ENCODE measurements at regions not wholly inside any gene's neighbourhood (a gene's known extent, or its start where the extent isn't known, plus 50 kb on each side); places are given as distances from the start of the nearest gene placed in this dataset.
A peak's percentile ranks its signal among the peaks of the same experiment; 100 is the strongest.
"Not testable (repeated sequence)": the region's sequence is repeated elsewhere in the genome, so short reads cannot be mapped to it uniquely, and the experiment has no call there.

GRCh38 chr1:219324171-219324570 lies 150.5 kb downstream of the LYPLAL1 start:
- no peak for DNase-seq
- no peaks in the 10 kb centered on the region for H3K27me3 ChIP-seq (ENCODE audit: insufficient read depth, low read depth, severe bottlenecking)
- H3K9me3 ChIP-seq (ENCODE audit: severe bottlenecking), result no peaks in the 10 kb centered on the region
- no peak overlapping the region for H3K27ac ChIP-seq
- no peak overlapping the region for H3K4me3 ChIP-seq (ENCODE audit: low read depth, low read length)
- TF ChIP-seq CTCF (IDR thresholded peaks at IDR 0.05; ENCODE audit: low read depth, low read length), result no peak
- H3K36me3 ChIP-seq, result no peaks in the 10 kb centered on the region

DNA sequence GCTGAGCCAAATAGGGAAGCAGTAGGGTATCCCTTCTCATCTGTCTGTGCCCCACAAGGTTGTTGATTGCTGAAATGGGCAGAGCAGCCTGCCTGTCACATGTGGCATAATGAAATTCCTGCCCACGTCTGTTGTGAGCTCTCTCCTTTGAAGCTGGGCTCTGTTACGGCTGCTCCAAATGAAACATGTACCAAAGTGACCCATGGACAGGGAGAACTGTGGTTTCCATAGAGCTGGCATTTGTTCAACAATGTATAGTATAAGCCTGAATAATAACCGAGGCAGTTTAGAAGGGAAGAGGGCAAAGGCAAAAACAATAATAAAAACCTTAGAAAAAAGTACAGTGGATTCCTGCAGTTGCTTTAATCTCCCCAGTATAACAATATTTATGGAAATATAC lies 149.7 kb downstream of the LYPLAL1 start:
- H3K27me3 ChIP-seq (ENCODE audit: insufficient read depth, low read depth, severe bottlenecking), result no peaks in the 10 kb centered on the region
- no peaks in the 10 kb centered on the region for H3K9me3 ChIP-seq (ENCODE audit: severe bottlenecking)
- no peak for TF ChIP-seq CTCF (IDR thresholded peaks at IDR 0.05; ENCODE audit: low read depth, low read length)
- H3K27ac ChIP-seq, result no peak overlapping the region
- no peak for DNase-seq
- no peaks in the 10 kb centered on the region for H3K36me3 ChIP-seq
- no peak overlapping the region for H3K4me3 ChIP-seq (ENCODE audit: low read depth, low read length)

DNA sequence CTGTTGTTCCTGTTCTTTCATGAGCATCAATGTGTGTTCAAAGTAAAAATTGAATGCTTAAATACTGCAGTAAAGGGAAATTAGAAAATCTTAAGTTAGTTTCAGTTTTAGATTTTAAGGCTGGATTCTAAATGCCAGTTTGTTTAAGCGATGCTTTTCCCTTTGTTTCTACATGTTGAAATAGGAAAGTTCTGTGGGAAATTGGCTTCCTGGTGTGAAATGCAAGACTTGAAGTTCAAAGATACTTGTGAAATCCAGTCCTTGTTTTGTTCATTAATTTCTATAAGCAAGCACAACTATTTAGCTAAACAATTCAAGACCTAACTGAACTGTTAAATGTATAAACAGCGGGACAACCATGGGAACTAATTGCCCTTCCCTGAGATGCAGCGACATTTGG lies 149.1 kb downstream of the LYPLAL1 start:
- H3K9me3 ChIP-seq (ENCODE audit: severe bottlenecking), result no peaks in the 10 kb centered on the region
- H3K36me3 ChIP-seq, result no peaks in the 10 kb centered on the region
- no peak overlapping the region for H3K27ac ChIP-seq
- H3K27me3 ChIP-seq (ENCODE audit: insufficient read depth, low read depth, severe bottlenecking), result no peaks in the 10 kb centered on the region
- DNase-seq, result no peak
- H3K4me3 ChIP-seq (ENCODE audit: low read depth, low read length), result no peak overlapping the region
- TF ChIP-seq CTCF (IDR thresholded peaks at IDR 0.05; ENCODE audit: low read depth, low read length), result no peak

- not testable (repeated sequence) for H3K4me3 ChIP-seq (ENCODE audit: low read depth, low read length); H3K27ac ChIP-seq; DNase-seq; H3K36me3 ChIP-seq; H3K27me3 ChIP-seq (ENCODE audit: insufficient read depth, low read depth, severe bottlenecking); H3K9me3 ChIP-seq (ENCODE audit: severe bottlenecking)
These were observed 146.9 kb downstream of the LYPLAL1 start for GRCh38 chr1:219320563-219320962.

GRCh38 chr1:219318826-219319225 lies 145.1 kb downstream of the LYPLAL1 start:
- H3K27me3 ChIP-seq (ENCODE audit: insufficient read depth, low read depth, severe bottlenecking), result no peaks in the 10 kb centered on the region
- no peak overlapping the region for H3K27ac ChIP-seq
- DNase-seq, result no peak
- H3K36me3 ChIP-seq, result no peaks in the 10 kb centered on the region
- H3K9me3 ChIP-seq (ENCODE audit: severe bottlenecking), result no peaks in the 10 kb centered on the region
- H3K4me3 ChIP-seq (ENCODE audit: low read depth, low read length), result no peak overlapping the region
- TF ChIP-seq CTCF (IDR thresholded peaks at IDR 0.05; ENCODE audit: low read depth, low read length), result no peak

DNA sequence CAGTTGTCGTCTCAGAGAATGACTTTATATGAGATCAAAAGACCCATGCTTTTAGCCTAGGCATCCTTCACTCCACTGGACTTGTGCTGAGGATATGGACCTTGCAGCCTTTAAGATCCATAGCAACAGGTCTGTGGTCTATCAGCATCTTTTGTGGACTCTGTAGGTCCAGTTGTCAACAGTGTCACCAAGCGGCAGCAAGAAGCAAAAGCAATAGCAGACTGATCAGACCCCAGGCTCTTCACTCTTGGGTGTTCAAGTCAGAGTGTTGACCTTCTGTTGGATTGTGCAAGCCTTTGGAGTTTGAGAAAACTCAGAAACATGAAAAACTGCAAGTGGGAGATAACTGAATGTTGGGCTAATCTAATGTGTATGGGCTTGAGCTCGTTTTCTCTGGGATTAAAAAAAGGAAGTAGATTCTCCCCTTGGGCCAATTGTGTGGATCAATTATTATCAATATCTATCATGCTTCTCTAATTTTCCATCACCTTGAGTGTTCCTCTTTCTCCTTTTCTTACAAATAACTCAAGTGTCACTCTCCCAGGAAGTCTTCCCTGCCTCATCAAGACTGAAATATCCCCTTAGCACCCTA lies 144.2 kb downstream of the LYPLAL1 start:
- TF ChIP-seq CTCF (IDR thresholded peaks at IDR 0.05; ENCODE audit: low read depth, low read length), result peak; percentile 86
- DNase-seq, result peak; percentile 39
- Histone ChIP-seq H3K4me3 (ENCODE audit: low read depth, low read length) (no peak overlapping the region), H3K9me3 (ENCODE audit: severe bottlenecking) (no peaks in the 10 kb centered on the region), H3K36me3 (no peaks in the 10 kb centered on the region), H3K27ac (no peak overlapping the region), H3K27me3 (ENCODE audit: insufficient read depth, low read depth, severe bottlenecking) (no peaks in the 10 kb centered on the region)

All from WERI-Rb-1 (cell line).